ENCODE measurements at regions not wholly inside any gene's neighbourhood (a gene's known extent, or its start where the extent isn't known, plus 50 kb on each side); places are given as distances from the start of the nearest gene placed in this dataset.

DNA sequence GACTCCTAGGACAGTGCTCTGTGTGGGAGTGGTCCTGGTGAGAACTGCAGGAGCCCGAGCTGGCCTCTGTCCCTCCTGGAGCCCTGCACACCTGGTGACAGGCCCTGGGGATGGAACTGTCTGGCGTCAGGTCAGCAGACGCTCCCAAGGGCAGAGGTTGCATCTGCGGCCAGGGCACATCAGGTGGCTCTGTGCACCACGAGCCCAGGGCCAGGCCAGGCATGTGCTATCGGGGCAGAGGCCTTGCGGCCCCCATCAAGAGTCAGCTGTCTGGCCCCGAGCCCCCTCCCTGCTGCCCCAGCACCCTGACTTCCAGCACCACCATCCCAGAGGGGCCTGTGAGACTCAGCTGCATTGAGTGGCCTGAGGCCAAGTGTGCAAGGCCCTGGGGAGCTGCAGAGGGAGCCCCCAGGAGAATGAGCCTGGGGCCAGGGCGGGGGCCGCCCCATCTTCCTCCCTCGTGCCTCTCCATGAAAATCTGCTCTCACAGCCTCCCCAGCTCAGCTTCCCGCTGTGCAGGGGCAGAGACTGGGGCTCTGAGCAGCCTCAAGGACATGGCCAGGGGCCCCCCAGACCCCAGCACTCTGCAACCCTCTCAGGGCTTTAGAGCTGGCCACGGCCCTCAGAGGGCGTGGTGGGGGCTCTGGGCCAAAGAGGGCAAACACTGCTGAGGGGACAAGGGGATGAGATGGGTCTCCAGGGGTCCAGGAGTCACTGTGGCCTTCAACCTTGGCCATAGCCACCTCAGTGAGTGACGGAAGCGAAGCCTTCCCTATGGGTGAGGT is 56.4 kb downstream of the RTL6 start:
- TF ChIP-seq, protein P1, sequence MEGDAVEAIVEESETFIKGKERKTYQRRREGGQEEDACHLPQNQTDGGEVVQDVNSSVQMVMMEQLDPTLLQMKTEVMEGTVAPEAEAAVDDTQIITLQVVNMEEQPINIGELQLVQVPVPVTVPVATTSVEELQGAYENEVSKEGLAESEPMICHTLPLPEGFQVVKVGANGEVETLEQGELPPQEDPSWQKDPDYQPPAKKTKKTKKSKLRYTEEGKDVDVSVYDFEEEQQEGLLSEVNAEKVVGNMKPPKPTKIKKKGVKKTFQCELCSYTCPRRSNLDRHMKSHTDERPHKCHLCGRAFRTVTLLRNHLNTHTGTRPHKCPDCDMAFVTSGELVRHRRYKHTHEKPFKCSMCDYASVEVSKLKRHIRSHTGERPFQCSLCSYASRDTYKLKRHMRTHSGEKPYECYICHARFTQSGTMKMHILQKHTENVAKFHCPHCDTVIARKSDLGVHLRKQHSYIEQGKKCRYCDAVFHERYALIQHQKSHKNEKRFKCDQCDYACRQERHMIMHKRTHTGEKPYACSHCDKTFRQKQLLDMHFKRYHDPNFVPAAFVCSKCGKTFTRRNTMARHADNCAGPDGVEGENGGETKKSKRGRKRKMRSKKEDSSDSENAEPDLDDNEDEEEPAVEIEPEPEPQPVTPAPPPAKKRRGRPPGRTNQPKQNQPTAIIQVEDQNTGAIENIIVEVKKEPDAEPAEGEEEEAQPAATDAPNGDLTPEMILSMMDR (conservative IDR thresholded peaks at IDR 0.05; ENCODE audit: low read length): no peak
- no peak for TF ChIP-seq EZH2phosphoT487 (IDR thresholded peaks at IDR 0.05; ENCODE audit: borderline replicate concordance, low read depth, low read length)

All from OCI-LY7 (cell line).